GM23338 (cell line): ENCODE measurements at regions not wholly inside any gene's neighbourhood (a gene's known extent, or its start where the extent isn't known, plus 50 kb on each side); places are given as distances from the start of the nearest gene placed in this dataset.

Source experiments
- ATAC-seq: fragments of 200-7000 bp; cut with Tn5 transposase; 3 replicates; pipeline ENCODE4 v1.9.1; 2020
- DNase-seq: peaks from one replicate; pipeline ENCODE4 v3.0.0-alpha.2; 2015; ENCODE audit warnings: low spot score
- H2AFZ ChIP-seq: fragments of 200-600 bp; sonication (generic); 2 replicates; pipeline ENCODE4 v1.8.0; 2016; ENCODE audit warnings: antibody characterized with exemption, mild to moderate bottlenecking, moderate library complexity
- H3F3A ChIP-seq: fragments of 200-600 bp; sonication (generic); replicated peaks from 2 replicates; pipeline ENCODE4 v1.8.0; 2017; ENCODE audit warnings: antibody characterized with exemption, mixed run types, low read depth
- H3K27ac ChIP-seq: fragments of 200-600 bp; sonication (generic); 2 replicates; pipeline ENCODE4 v1.6.1; 2016; ENCODE audit warnings: low read depth
- H3K27me3 ChIP-seq: fragments of 200-600 bp; sonication (generic); 2 replicates; pipeline ENCODE4 v1.8.0; 2016; ENCODE audit warnings: mild to moderate bottlenecking, mixed run types, moderate library complexity; ENCODE audit not compliant: insufficient read depth
- H3K36me3 ChIP-seq: fragments of 200-600 bp; sonication (generic); 2 replicates; pipeline ENCODE4 v1.8.0; 2016; ENCODE audit warnings: mild to moderate bottlenecking; ENCODE audit not compliant: insufficient read depth
- H3K4me1 ChIP-seq: fragments of 200-600 bp; sonication (generic); 2 replicates; pipeline ENCODE4 v1.8.0; 2016; ENCODE audit warnings: mild to moderate bottlenecking, moderate library complexity; ENCODE audit not compliant: insufficient read depth
- H3K4me2 ChIP-seq: fragments of 200-600 bp; sonication (generic); 2 replicates; pipeline ENCODE4 v1.7.1; 2017; ENCODE audit warnings: mixed run types
- H3K4me3 ChIP-seq: fragments of 200-600 bp; sonication (generic); 2 replicates; pipeline ENCODE4 v1.6.1; 2016; ENCODE audit warnings: mixed run types
- H3K79me2 ChIP-seq: fragments of 200-600 bp; sonication (generic); replicated peaks from 2 replicates; pipeline ENCODE4 v1.8.0; 2017; ENCODE audit warnings: mild to moderate bottlenecking; ENCODE audit not compliant: insufficient read depth
- H3K9me2 ChIP-seq: fragments of 200-600 bp; sonication (generic); 2 replicates; pipeline ENCODE4 v1.8.0; 2017; ENCODE audit not compliant: insufficient read depth
- H4K20me1 ChIP-seq: fragments of 200-600 bp; sonication (generic); replicated peaks from 2 replicates; pipeline ENCODE4 v1.8.0; 2017; ENCODE audit warnings: mild to moderate bottlenecking; ENCODE audit not compliant: insufficient read depth
- H3K27ac Mint-ChIP-seq: 2 replicates; pipeline ENCODE4 v1.8.0; 2020; ENCODE audit warnings: inconsistent platforms, mild to moderate bottlenecking, moderate library complexity, mixed read lengths
- H3K27me3 Mint-ChIP-seq: 3 replicates; pipeline ENCODE4 v1.8.0; 2022; ENCODE audit warnings: low read depth, mild to moderate bottlenecking, moderate library complexity, mixed read lengths, inconsistent platforms; ENCODE audit not compliant: insufficient read depth, poor library complexity
- H3K36me3 Mint-ChIP-seq: 3 replicates; pipeline ENCODE4 v1.8.0; 2021; ENCODE audit warnings: low read depth, mild to moderate bottlenecking, inconsistent platforms, moderate library complexity, mixed read lengths
- H3K4me1 Mint-ChIP-seq: 3 replicates; pipeline ENCODE4 v1.8.0; 2020; ENCODE audit warnings: mild to moderate bottlenecking, inconsistent platforms, mixed read lengths
- H3K4me3 Mint-ChIP-seq: 3 replicates; pipeline ENCODE4 v1.8.0; 2021; ENCODE audit warnings: moderate library complexity, mild to moderate bottlenecking, inconsistent platforms, mixed read lengths
- H3K9me3 Mint-ChIP-seq: 3 replicates; pipeline ENCODE4 v1.8.0; 2020; ENCODE audit warnings: moderate library complexity, mild to moderate bottlenecking, inconsistent platforms, mixed read lengths
- CREB1 ChIP-seq: fragments of 250-450 bp; sonication (Bioruptor Pico); IDR thresholded peaks from 2 replicates; pipeline ENCODE4 v1.5.0; 2020; ENCODE audit warnings: low read depth, mild to moderate bottlenecking, moderate library complexity
- EZH2 ChIP-seq: fragments of 200-600 bp; sonication (generic); IDR thresholded peaks from one replicate; pipeline ENCODE4 v1.8.0; 2017; ENCODE audit warnings: antibody characterized with exemption, mild to moderate bottlenecking, low read depth; ENCODE audit not compliant: unreplicated experiment
- EZH2phosphoT487 ChIP-seq: fragments of 200-600 bp; sonication (generic); IDR thresholded peaks from one replicate; pipeline ENCODE4 v1.8.1; 2018; ENCODE audit warnings: antibody characterized with exemption; ENCODE audit not compliant: unreplicated experiment
- JUNB ChIP-seq: IDR thresholded peaks from one replicate; pipeline ENCODE4 v1.6.1; 2016; ENCODE audit warnings: antibody characterized with exemption; ENCODE audit not compliant: unreplicated experiment
- NANOG ChIP-seq: IDR thresholded peaks from 2 replicates; pipeline ENCODE4 v1.6.1; 2016; ENCODE audit warnings: antibody characterized with exemption, borderline replicate concordance
- POLR2AphosphoS5 ChIP-seq: IDR thresholded peaks from 2 replicates; pipeline ENCODE4 v1.6.1; 2016; ENCODE audit warnings: antibody characterized with exemption, low read depth
- STAT1 ChIP-seq: IDR thresholded peaks from one replicate; pipeline ENCODE4 v1.6.1; 2016; ENCODE audit warnings: antibody characterized with exemption; ENCODE audit not compliant: unreplicated experiment
- ZNF114 ChIP-seq: fragments of 250-450 bp; sonication (Bioruptor Pico); IDR thresholded peaks from 2 replicates; pipeline ENCODE4 v1.5.0; 2020; ENCODE audit warnings: mild to moderate bottlenecking, moderate library complexity
- ZNF331 ChIP-seq: fragments of 250-450 bp; sonication (Bioruptor Pico); IDR thresholded peaks from 2 replicates; pipeline ENCODE4 v1.5.0; 2020; ENCODE audit warnings: low read depth, mild to moderate bottlenecking, moderate library complexity
- TF ChIP-seq, protein P1 (sequence below), 2 experiments: fragments of 200-600 bp in 1 of 2; sonication (generic) in 1 of 2; conservative IDR thresholded peaks; 2 replicates each; pipeline versions ENCODE4 v1.5.1 to v1.6.1; 2016 to 2017; ENCODE audit warnings: antibody characterized with exemption in 2 of 2, low read depth in 2 of 2, mild to moderate bottlenecking in 2 of 2, moderate library complexity in 1 of 2
- TF ChIP-seq, protein P2 (sequence below): IDR thresholded peaks from one replicate; pipeline ENCODE4 v1.6.1; 2018; ENCODE audit warnings: antibody characterized with exemption; ENCODE audit not compliant: unreplicated experiment
- TF ChIP-seq, protein P3 (sequence below): IDR thresholded peaks from 2 replicates; pipeline ENCODE4 v1.6.1; 2016; ENCODE audit warnings: antibody characterized with exemption
- TF ChIP-seq, protein P4 (sequence below): fragments of 250-450 bp; sonication (Bioruptor Pico); IDR thresholded peaks from 2 replicates; pipeline ENCODE4 v1.5.0; 2020; ENCODE audit warnings: mild to moderate bottlenecking, moderate library complexity

DNA sequence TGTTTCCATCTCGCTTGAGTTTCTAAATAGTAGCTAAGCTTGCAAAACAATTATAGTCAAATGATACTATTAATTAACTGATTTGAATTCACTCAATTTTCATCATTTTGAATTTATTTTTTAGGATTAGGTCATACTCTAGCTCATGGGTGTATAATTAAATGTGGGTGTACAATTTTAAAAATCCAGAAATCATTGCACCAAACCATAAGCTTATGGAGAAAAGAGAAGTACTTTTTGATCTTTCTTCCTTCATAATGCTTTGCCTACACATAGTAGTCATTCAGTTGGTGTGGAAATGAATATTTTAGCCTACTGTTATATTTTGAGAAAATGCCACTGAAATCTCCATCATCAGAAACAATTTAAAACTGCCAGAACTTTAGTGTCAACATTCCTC is 175.1 kb downstream of the CD47 start:
- peaks cover 7% of the 10 kb centered on the region; the same call in 1 of the 3 replicates for H3K9me3 Mint-ChIP-seq
- no peak overlapping the region for H3K4me2 ChIP-seq
- no peak overlapping the region for H3K27ac Mint-ChIP-seq
- H3K79me2 ChIP-seq = no peaks in the 10 kb centered on the region
- 0 out of 2 replicates have a peak, but pooled peaks cover 10% of the 10 kb centered on the region for H3K9me2 ChIP-seq
- peaks cover 3% of the 10 kb centered on the region for H3K27me3 Mint-ChIP-seq
- H3K36me3 Mint-ChIP-seq = no peaks in the 10 kb centered on the region
- no peak for DNase-seq
- 0 out of 2 replicates have a peak, but pooled peaks cover 4% of the 10 kb centered on the region for H3K4me1 ChIP-seq
- no peak overlapping the region for H3K27ac ChIP-seq
- H2AFZ ChIP-seq = no peak overlapping the region
- H3K4me3 Mint-ChIP-seq = no peak overlapping the region
- no peak for ATAC-seq
- TF ChIP-seq CREB1 (CRISPR knock-in tag) = no peak
- TF ChIP-seq EZH2phosphoT487 = no peak
- TF ChIP-seq ZNF114 = no peak
- TF ChIP-seq, protein P1, sequence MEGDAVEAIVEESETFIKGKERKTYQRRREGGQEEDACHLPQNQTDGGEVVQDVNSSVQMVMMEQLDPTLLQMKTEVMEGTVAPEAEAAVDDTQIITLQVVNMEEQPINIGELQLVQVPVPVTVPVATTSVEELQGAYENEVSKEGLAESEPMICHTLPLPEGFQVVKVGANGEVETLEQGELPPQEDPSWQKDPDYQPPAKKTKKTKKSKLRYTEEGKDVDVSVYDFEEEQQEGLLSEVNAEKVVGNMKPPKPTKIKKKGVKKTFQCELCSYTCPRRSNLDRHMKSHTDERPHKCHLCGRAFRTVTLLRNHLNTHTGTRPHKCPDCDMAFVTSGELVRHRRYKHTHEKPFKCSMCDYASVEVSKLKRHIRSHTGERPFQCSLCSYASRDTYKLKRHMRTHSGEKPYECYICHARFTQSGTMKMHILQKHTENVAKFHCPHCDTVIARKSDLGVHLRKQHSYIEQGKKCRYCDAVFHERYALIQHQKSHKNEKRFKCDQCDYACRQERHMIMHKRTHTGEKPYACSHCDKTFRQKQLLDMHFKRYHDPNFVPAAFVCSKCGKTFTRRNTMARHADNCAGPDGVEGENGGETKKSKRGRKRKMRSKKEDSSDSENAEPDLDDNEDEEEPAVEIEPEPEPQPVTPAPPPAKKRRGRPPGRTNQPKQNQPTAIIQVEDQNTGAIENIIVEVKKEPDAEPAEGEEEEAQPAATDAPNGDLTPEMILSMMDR (conservative IDR thresholded peaks at IDR 0.05; ENCODE audit: low read depth in 2 of 2) = no peak
- TF ChIP-seq STAT1 = no peak
- TF ChIP-seq ZNF331 (CRISPR knock-in tag) = no peak
- TF ChIP-seq, protein P2, sequence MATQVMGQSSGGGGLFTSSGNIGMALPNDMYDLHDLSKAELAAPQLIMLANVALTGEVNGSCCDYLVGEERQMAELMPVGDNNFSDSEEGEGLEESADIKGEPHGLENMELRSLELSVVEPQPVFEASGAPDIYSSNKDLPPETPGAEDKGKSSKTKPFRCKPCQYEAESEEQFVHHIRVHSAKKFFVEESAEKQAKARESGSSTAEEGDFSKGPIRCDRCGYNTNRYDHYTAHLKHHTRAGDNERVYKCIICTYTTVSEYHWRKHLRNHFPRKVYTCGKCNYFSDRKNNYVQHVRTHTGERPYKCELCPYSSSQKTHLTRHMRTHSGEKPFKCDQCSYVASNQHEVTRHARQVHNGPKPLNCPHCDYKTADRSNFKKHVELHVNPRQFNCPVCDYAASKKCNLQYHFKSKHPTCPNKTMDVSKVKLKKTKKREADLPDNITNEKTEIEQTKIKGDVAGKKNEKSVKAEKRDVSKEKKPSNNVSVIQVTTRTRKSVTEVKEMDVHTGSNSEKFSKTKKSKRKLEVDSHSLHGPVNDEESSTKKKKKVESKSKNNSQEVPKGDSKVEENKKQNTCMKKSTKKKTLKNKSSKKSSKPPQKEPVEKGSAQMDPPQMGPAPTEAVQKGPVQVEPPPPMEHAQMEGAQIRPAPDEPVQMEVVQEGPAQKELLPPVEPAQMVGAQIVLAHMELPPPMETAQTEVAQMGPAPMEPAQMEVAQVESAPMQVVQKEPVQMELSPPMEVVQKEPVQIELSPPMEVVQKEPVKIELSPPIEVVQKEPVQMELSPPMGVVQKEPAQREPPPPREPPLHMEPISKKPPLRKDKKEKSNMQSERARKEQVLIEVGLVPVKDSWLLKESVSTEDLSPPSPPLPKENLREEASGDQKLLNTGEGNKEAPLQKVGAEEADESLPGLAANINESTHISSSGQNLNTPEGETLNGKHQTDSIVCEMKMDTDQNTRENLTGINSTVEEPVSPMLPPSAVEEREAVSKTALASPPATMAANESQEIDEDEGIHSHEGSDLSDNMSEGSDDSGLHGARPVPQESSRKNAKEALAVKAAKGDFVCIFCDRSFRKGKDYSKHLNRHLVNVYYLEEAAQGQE = no peak
- TF ChIP-seq, protein P3, sequence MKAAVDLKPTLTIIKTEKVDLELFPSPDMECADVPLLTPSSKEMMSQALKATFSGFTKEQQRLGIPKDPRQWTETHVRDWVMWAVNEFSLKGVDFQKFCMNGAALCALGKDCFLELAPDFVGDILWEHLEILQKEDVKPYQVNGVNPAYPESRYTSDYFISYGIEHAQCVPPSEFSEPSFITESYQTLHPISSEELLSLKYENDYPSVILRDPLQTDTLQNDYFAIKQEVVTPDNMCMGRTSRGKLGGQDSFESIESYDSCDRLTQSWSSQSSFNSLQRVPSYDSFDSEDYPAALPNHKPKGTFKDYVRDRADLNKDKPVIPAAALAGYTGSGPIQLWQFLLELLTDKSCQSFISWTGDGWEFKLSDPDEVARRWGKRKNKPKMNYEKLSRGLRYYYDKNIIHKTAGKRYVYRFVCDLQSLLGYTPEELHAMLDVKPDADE = no peak
- no peak for TF ChIP-seq JUNB
- no peak for TF ChIP-seq NANOG
- no peak for TF ChIP-seq POLR2AphosphoS5
- no peak for TF ChIP-seq EZH2
- TF ChIP-seq, protein P4, sequence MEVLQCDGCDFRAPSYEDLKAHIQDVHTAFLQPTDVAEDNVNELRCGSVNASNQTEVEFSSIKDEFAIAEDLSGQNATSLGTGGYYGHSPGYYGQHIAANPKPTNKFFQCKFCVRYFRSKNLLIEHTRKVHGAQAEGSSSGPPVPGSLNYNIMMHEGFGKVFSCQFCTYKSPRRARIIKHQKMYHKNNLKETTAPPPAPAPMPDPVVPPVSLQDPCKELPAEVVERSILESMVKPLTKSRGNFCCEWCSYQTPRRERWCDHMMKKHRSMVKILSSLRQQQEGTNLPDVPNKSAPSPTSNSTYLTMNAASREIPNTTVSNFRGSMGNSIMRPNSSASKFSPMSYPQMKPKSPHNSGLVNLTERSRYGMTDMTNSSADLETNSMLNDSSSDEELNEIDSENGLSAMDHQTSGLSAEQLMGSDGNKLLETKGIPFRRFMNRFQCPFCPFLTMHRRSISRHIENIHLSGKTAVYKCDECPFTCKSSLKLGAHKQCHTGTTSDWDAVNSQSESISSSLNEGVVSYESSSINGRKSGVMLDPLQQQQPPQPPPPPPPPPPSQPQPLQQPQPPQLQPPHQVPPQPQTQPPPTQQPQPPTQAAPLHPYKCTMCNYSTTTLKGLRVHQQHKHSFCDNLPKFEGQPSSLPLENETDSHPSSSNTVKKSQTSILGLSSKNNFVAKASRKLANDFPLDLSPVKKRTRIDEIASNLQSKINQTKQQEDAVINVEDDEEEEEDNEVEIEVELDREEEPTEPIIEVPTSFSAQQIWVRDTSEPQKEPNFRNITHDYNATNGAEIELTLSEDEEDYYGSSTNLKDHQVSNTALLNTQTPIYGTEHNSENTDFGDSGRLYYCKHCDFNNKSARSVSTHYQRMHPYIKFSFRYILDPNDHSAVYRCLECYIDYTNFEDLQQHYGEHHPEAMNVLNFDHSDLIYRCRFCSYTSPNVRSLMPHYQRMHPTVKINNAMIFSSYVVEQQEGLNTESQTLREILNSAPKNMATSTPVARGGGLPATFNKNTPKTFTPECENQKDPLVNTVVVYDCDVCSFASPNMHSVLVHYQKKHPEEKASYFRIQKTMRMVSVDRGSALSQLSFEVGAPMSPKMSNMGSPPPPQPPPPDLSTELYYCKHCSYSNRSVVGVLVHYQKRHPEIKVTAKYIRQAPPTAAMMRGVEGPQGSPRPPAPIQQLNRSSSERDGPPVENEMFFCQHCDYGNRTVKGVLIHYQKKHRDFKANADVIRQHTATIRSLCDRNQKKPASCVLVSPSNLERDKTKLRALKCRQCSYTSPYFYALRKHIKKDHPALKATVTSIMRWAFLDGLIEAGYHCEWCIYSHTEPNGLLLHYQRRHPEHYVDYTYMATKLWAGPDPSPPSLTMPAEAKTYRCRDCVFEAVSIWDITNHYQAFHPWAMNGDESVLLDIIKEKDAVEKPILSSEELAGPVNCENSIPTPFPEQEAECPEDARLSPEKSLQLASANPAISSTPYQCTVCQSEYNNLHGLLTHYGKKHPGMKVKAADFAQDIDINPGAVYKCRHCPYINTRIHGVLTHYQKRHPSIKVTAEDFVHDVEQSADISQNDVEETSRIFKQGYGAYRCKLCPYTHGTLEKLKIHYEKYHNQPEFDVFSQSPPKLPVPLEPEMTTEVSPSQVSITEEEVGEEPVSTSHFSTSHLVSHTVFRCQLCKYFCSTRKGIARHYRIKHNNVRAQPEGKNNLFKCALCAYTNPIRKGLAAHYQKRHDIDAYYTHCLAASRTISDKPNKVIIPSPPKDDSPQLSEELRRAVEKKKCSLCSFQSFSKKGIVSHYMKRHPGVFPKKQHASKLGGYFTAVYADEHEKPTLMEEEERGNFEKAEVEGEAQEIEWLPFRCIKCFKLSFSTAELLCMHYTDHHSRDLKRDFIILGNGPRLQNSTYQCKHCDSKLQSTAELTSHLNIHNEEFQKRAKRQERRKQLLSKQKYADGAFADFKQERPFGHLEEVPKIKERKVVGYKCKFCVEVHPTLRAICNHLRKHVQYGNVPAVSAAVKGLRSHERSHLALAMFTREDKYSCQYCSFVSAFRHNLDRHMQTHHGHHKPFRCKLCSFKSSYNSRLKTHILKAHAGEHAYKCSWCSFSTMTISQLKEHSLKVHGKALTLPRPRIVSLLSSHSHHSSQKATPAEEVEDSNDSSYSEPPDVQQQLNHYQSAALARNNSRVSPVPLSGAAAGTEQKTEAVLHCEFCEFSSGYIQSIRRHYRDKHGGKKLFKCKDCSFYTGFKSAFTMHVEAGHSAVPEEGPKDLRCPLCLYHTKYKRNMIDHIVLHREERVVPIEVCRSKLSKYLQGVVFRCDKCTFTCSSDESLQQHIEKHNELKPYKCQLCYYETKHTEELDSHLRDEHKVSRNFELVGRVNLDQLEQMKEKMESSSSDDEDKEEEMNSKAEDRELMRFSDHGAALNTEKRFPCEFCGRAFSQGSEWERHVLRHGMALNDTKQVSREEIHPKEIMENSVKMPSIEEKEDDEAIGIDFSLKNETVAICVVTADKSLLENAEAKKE (CRISPR knock-in tag) = no peak
- H3K27me3 ChIP-seq = no peaks in the 10 kb centered on the region
- no peaks in the 10 kb centered on the region for H3F3A ChIP-seq
- no peak overlapping the region for H3K4me3 ChIP-seq
- no peaks in the 10 kb centered on the region for H3K4me1 Mint-ChIP-seq
- no peaks in the 10 kb centered on the region for H4K20me1 ChIP-seq
- H3K36me3 ChIP-seq = no peaks in the 10 kb centered on the region
